Psoas muscle (tissue), 7 donors: ENCODE measurements at regions not wholly inside any gene's neighbourhood (a gene's known extent, or its start where the extent isn't known, plus 50 kb on each side); places are given as distances from the start of the nearest gene placed in this dataset.

Experiments used
- ATAC-seq, 4 donors: fragments of 200-7000 bp; cut with Tn5 transposase; one replicate each; pipeline ENCODE4 v1.9.1; 2020; ENCODE audit warnings: moderate library complexity in 3 of 4, mild to moderate bottlenecking in 2 of 4
- DNase-seq, 2 donors: peaks; one replicate each; pipeline ENCODE4 v3.0.0-alpha.2; 2020
- H3K27ac ChIP-seq: fragments of 200-600 bp; one replicate; pipeline ENCODE4 v1.8.0; 2022
- H3K27me3 ChIP-seq, 3 donors: fragments of 200-600 bp in 1 of 3; one replicate each; pipeline versions ENCODE4 v1.6.1 to v1.8.0; 2013 to 2022; ENCODE audit warnings: low read length in 2 of 3, mild to moderate bottlenecking in 2 of 3, moderate library complexity in 1 of 3; ENCODE audit not compliant: insufficient read depth in 3 of 3
- H3K36me3 ChIP-seq, 2 donors: fragments of 200-600 bp in 1 of 2; one replicate each; pipeline versions ENCODE4 v1.6.1 to v1.8.0; 2013 to 2022; ENCODE audit warnings: low read depth in 1 of 2, mild to moderate bottlenecking in 1 of 2, moderate library complexity in 1 of 2; ENCODE audit not compliant: insufficient read depth in 1 of 2
- H3K4me1 ChIP-seq: fragments of 200-600 bp; one replicate; pipeline ENCODE4 v1.8.0; 2022
- H3K4me3 ChIP-seq: fragments of 200-600 bp; one replicate; pipeline ENCODE4 v1.8.0; 2022; ENCODE audit warnings: mild to moderate bottlenecking
- H3K9me3 ChIP-seq: fragments of 200-600 bp; one replicate; pipeline ENCODE4 v1.8.0; 2022
- WGBS, 3 donors: extraction: QIAGEN DNeasy Blood & Tissue Kit; methylation state at CpG; one replicate each; pipeline versions ENCODE4 v1.1.6 to v1.1.7; 2013; 5-methylcytosine and 5-hydroxymethylcytosine counted together
- intact Hi-C, 2 donors: fragments of 100-400 bp; cut with DNase I; formaldehyde crosslinking; loops; one replicate each; pipeline versions ENCODE4 v1.11.0 to v1.14.2; 2022
- TF ChIP-seq, protein P1 (sequence below): fragments of 200-600 bp; IDR thresholded peaks from one replicate; pipeline ENCODE4 v1.8.0; 2022; ENCODE audit warnings: antibody characterized with exemption
- donor health status: healthy with polysubstance abuse.
- donor health status: DM: no; HTN: no; CAD: no; lungs with moderate emphysema.
- donor health status: Bipolar disorder and iron deficiency.
- donor health status: healthy.
- donor health status: DM: yes; HTN: yes; CAD: no.
- donor health status: DM: no; HTN: no; CAD: no.
- donor health status: DM: yes; HTN: yes; CAD: no.

- WGBS, 3 donors = 74 to 76% (median 75%) methylated on average over 24 of the region's 24 CpGs
- no peak overlapping the region for H3K27ac ChIP-seq
- no peaks in the 10 kb centered on the region for H3K4me1 ChIP-seq
- H3K27me3 ChIP-seq = peaks cover 0 to 4% (median 0%) of the 10 kb centered on the region in 3 donors
- H3K9me3 ChIP-seq = no peaks in the 10 kb centered on the region
- DNase-seq (no peak), ATAC-seq (no peak)
- TF ChIP-seq, protein P1, sequence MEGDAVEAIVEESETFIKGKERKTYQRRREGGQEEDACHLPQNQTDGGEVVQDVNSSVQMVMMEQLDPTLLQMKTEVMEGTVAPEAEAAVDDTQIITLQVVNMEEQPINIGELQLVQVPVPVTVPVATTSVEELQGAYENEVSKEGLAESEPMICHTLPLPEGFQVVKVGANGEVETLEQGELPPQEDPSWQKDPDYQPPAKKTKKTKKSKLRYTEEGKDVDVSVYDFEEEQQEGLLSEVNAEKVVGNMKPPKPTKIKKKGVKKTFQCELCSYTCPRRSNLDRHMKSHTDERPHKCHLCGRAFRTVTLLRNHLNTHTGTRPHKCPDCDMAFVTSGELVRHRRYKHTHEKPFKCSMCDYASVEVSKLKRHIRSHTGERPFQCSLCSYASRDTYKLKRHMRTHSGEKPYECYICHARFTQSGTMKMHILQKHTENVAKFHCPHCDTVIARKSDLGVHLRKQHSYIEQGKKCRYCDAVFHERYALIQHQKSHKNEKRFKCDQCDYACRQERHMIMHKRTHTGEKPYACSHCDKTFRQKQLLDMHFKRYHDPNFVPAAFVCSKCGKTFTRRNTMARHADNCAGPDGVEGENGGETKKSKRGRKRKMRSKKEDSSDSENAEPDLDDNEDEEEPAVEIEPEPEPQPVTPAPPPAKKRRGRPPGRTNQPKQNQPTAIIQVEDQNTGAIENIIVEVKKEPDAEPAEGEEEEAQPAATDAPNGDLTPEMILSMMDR = no peak
- H3K4me3 ChIP-seq = no peak overlapping the region
- H3K36me3 ChIP-seq = no peaks in the 10 kb centered on the region
- intact Hi-C loops = no loop called here
These were observed 77.5 kb upstream of the SALL3 start for GRCh38 chr18:78901923-78902794.

GRCh38 chr18:78902795-78903435, 76.7 kb upstream of the SALL3 start:
- 71 to 78% (median 74%) methylated on average over 11 of the region's 11 CpGs for WGBS, 3 donors
- Histone ChIP-seq H3K36me3 (no peaks in the 10 kb centered on the region), H3K9me3 (no peaks in the 10 kb centered on the region), H3K4me3 (no peak overlapping the region), H3K27me3 (peaks cover 0 to 4% (median 0%) of the 10 kb centered on the region in 3 donors), H3K4me1 (no peaks in the 10 kb centered on the region), H3K27ac (no peak overlapping the region)
- intact Hi-C loops = no loop called here
- DNase-seq (no peak), ATAC-seq (no peak)
- TF ChIP-seq, protein P1 = no peak

DNA sequence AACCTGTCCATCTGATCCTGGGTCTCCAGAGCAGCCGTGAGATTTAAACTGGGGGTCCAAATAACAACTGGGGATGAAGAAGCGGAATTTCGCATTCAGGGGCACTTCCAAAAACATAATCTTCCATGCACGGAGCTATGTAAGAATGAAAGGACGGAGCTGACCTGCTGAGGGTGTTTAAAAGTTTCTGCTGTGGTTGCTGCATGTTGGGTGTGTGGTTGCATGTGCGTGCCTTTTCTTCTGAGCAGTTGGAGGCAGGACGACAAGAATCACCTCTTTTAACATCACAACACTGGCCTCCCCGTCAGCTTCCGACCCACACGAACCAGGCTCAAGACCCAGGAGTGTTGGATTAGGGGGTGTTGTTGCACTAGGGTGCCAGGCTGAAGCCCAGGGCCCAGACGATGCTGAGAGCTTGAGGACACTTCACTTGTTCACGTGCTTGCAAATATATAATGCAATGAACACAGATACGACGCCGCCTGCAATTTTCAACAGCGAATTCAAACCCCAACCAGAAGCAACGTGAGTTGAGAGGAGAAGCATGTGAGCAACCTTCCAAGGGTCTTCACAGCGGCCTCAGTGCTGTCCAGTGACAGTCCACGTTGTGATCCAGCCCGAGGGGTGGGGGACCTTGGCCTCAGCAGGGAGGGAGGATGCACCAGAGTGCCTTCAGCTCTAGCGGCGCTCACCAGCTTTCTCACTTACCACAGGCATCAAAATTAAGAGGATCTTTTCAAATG, 76.0 kb upstream of the SALL3 start:
- no peak for DNase-seq
- WGBS, 3 donors = 67 to 68% (median 68%) methylated on average over 22 of the region's 22 CpGs
- H3K4me3 ChIP-seq = no peak overlapping the region
- no peak overlapping the region for H3K27ac ChIP-seq
- H3K27me3 ChIP-seq = peaks cover 0 to 4% (median 0%) of the 10 kb centered on the region in 3 donors
- no peaks in the 10 kb centered on the region for H3K36me3 ChIP-seq
- H3K9me3 ChIP-seq = no peaks in the 10 kb centered on the region
- H3K4me1 ChIP-seq = no peaks in the 10 kb centered on the region
- ATAC-seq = no peak
- intact Hi-C loops = no loop called here
- TF ChIP-seq, protein P1 = no peak

- WGBS, 3 donors = 67 to 75% (median 69%) methylated on average over 11 of the region's 11 CpGs
- no peak for DNase-seq
- Histone ChIP-seq H3K4me1 (no peaks in the 10 kb centered on the region), H3K9me3 (no peaks in the 10 kb centered on the region), H3K27me3 (peaks cover 0 to 4% (median 0%) of the 10 kb centered on the region in 3 donors), H3K36me3 (no peaks in the 10 kb centered on the region), H3K27ac (no peak overlapping the region), H3K4me3 (no peak overlapping the region)
- TF ChIP-seq, protein P1 = no peak
- intact Hi-C loops = no loop called here
- ATAC-seq = no peak
These were observed 75.5 kb upstream of the SALL3 start for GRCh38 chr18:78904179-78904531.
